H9 (cell line): ENCODE measurements at regions not wholly inside any gene's neighbourhood (a gene's known extent, or its start where the extent isn't known, plus 50 kb on each side); places are given as distances from the start of the nearest gene placed in this dataset.

Experiments used
- DNase-seq: peaks from one replicate; pipeline ENCODE4 v3.0.0-alpha.2; 2017
- H2AFZ ChIP-seq: one replicate; pipeline ENCODE4 v1.6.1; 2013; ENCODE audit warnings: mild to moderate bottlenecking, low read length, control low read depth, moderate library complexity
- H2AK5ac ChIP-seq: 2 replicates; pipeline ENCODE4 v1.6.1; 2013; ENCODE audit warnings: low read length, control low read depth, mixed read lengths; ENCODE audit not compliant: insufficient read length
- H2BK120ac ChIP-seq: one replicate; pipeline ENCODE4 v1.6.1; 2013; ENCODE audit warnings: low read depth, mild to moderate bottlenecking, low read length, control low read depth, inconsistent platforms; ENCODE audit not compliant: poor library complexity, severe bottlenecking
- H2BK12ac ChIP-seq: 2 replicates; pipeline ENCODE4 v1.6.1; 2013; ENCODE audit warnings: low read length, control low read depth, mixed read lengths, low read depth; ENCODE audit not compliant: insufficient read length
- H2BK15ac ChIP-seq: 2 replicates; pipeline ENCODE4 v1.6.1; 2013; ENCODE audit warnings: low read depth, low read length, control low read depth
- H2BK20ac ChIP-seq: one replicate; pipeline ENCODE4 v1.6.1; 2013; ENCODE audit warnings: low read depth, mild to moderate bottlenecking, low read length, control low read depth, inconsistent platforms; ENCODE audit not compliant: poor library complexity, severe bottlenecking
- H2BK5ac ChIP-seq: 2 replicates; pipeline ENCODE4 v1.6.1; 2013; ENCODE audit warnings: low read length, control low read depth, mixed read lengths; ENCODE audit not compliant: insufficient read length
- H3K14ac ChIP-seq: 2 replicates; pipeline ENCODE4 v1.6.1; 2013; ENCODE audit warnings: low read length, control low read depth; ENCODE audit not compliant: insufficient read depth
- H3K18ac ChIP-seq: 2 replicates; pipeline ENCODE4 v1.6.1; 2013; ENCODE audit warnings: low read depth, mild to moderate bottlenecking, mixed read lengths, low read length, control low read depth; ENCODE audit not compliant: insufficient read length
- H3K23ac ChIP-seq: 2 replicates; pipeline ENCODE4 v1.6.1; 2013; ENCODE audit warnings: low read length, control low read depth, mixed read lengths, low read depth; ENCODE audit not compliant: insufficient read length
- H3K23me2 ChIP-seq: 2 replicates; pipeline ENCODE4 v1.6.1; 2013; ENCODE audit warnings: low read depth, mild to moderate bottlenecking, mixed read lengths, low read length, control low read depth; ENCODE audit not compliant: insufficient read length, poor library complexity, severe bottlenecking
- H3K27ac ChIP-seq: 2 replicates; pipeline ENCODE4 v1.5.1; 2013; ENCODE audit warnings: low read length, control low read depth, mixed read lengths, low read depth; ENCODE audit not compliant: insufficient read length
- H3K27me3 ChIP-seq: 2 replicates; pipeline ENCODE4 v1.6.1; 2013; ENCODE audit warnings: low read length, control low read depth, inconsistent platforms; ENCODE audit not compliant: insufficient read depth
- H3K4ac ChIP-seq: 2 replicates; pipeline ENCODE4 v1.6.1; 2013; ENCODE audit warnings: low read depth, mild to moderate bottlenecking, control low read depth, inconsistent platforms, low read length, moderate library complexity
- H3K4me1 ChIP-seq: 2 replicates; pipeline ENCODE4 v1.6.1; 2013; ENCODE audit warnings: low read length, control low read depth, inconsistent platforms; ENCODE audit not compliant: insufficient read depth
- H3K4me2 ChIP-seq: 2 replicates; pipeline ENCODE4 v1.6.1; 2013; ENCODE audit warnings: low read length, control low read depth, mixed read lengths; ENCODE audit not compliant: insufficient read length, insufficient read depth
- H3K56ac ChIP-seq: 2 replicates; pipeline ENCODE4 v1.6.1; 2013; ENCODE audit warnings: low read depth, mild to moderate bottlenecking, mixed read lengths, low read length, control low read depth; ENCODE audit not compliant: insufficient read length
- H3K79me1 ChIP-seq: 2 replicates; pipeline ENCODE4 v1.6.1; 2013; ENCODE audit warnings: low read depth, mild to moderate bottlenecking, moderate library complexity, low read length, control low read depth, inconsistent platforms; ENCODE audit not compliant: insufficient read depth, poor library complexity, severe bottlenecking
- H3K79me2 ChIP-seq: 2 replicates; pipeline ENCODE4 v1.6.1; 2013; ENCODE audit warnings: low read length, control low read depth, inconsistent platforms; ENCODE audit not compliant: insufficient read depth
- H3K9ac ChIP-seq: 2 replicates; pipeline ENCODE4 v1.6.1; 2013; ENCODE audit warnings: low read length, control low read depth, mixed read lengths; ENCODE audit not compliant: insufficient read length; ENCODE audit errors: extremely low read depth
- H3K9me3 ChIP-seq: one replicate; pipeline ENCODE4 v1.6.1; 2013; ENCODE audit warnings: low read depth, low read length, inconsistent platforms; ENCODE audit not compliant: control insufficient read depth
- H3T11ph ChIP-seq: one replicate; pipeline ENCODE4 v1.6.1; 2013; ENCODE audit warnings: mild to moderate bottlenecking, low read length, control low read depth, inconsistent platforms
- H4K20me1 ChIP-seq: one replicate; pipeline ENCODE4 v1.6.1; 2013; ENCODE audit not compliant: control insufficient read depth, insufficient read length, insufficient read depth
- H4K5ac ChIP-seq: 2 replicates; pipeline ENCODE4 v1.6.1; 2013; ENCODE audit warnings: low read depth, mild to moderate bottlenecking, mixed read lengths, low read length, control low read depth; ENCODE audit not compliant: insufficient read length
- H4K8ac ChIP-seq: replicated peaks from 2 replicates; pipeline ENCODE4 v1.6.1; 2013; ENCODE audit warnings: low read length, control low read depth, mixed read lengths, low read depth; ENCODE audit not compliant: insufficient read length
- H4K91ac ChIP-seq: 2 replicates; pipeline ENCODE4 v1.6.1; 2013; ENCODE audit warnings: low read depth, mild to moderate bottlenecking, moderate library complexity, mixed read lengths, low read length, control low read depth; ENCODE audit not compliant: insufficient read length
- H3K27ac Mint-ChIP-seq, 3 experiments: 2 replicates in 2 of 3; 3 replicates in 1 of 3; pipeline ENCODE4 v1.8.0; 2020 to 2021; ENCODE audit warnings: mixed read lengths in 3 of 3, mild to moderate bottlenecking in 1 of 3, moderate library complexity in 1 of 3
- H3K27me3 Mint-ChIP-seq: 2 replicates; pipeline ENCODE4 v1.8.0; 2021; ENCODE audit warnings: low read depth, mild to moderate bottlenecking, moderate library complexity, mixed read lengths
- H3K36me3 Mint-ChIP-seq, 3 experiments: 2 replicates in 2 of 3; 3 replicates in 1 of 3; pipeline ENCODE4 v1.8.0; 2020 to 2021; ENCODE audit warnings: low read depth in 3 of 3, mixed read lengths in 3 of 3; ENCODE audit not compliant: insufficient read depth in 1 of 3
- H3K4me1 Mint-ChIP-seq, 2 experiments: 2 replicates each; pipeline ENCODE4 v1.8.0; 2020; ENCODE audit warnings: mixed read lengths in 2 of 2
- H3K4me3 Mint-ChIP-seq, 2 experiments: 2 replicates in 1 of 2; 3 replicates in 1 of 2; pipeline ENCODE4 v1.8.0; 2020 to 2021; ENCODE audit warnings: mild to moderate bottlenecking in 2 of 2, mixed read lengths in 2 of 2, moderate library complexity in 1 of 2
- H3K9me3 Mint-ChIP-seq, 2 experiments: 2 replicates in 1 of 2; 3 replicates in 1 of 2; pipeline ENCODE4 v1.8.0; 2020; ENCODE audit warnings: mild to moderate bottlenecking in 2 of 2, mixed read lengths in 2 of 2, moderate library complexity in 1 of 2
- CTCF ChIP-seq: fragments of 200-600 bp; sonication (generic); conservative IDR thresholded peaks from 3 replicates; pipeline ENCODE4 v1.8.0; 2021; ENCODE audit warnings: antibody characterized with exemption, mild to moderate bottlenecking

GRCh38 chr6:84432619-84433018 lies 205.2 kb upstream of the CEP162 start:
- no peak overlapping the region for H2BK12ac ChIP-seq
- H2BK15ac ChIP-seq: no peak overlapping the region
- Mint-ChIP-seq H3K27ac (no peak overlapping the region), H3K4me1 (no peaks in the 10 kb centered on the region; a peak in 1 of 4 replicates), H3K36me3 (no peaks in the 10 kb centered on the region; a peak in 1 of 7 replicates), H3K27me3 (no peaks in the 10 kb centered on the region; the same call in 1 of the 2 replicates), H3K9me3 (no peaks in the 10 kb centered on the region), H3K4me3 (no peak overlapping the region)
- no peaks in the 10 kb centered on the region for H3K23me2 ChIP-seq
- no peak overlapping the region for H4K5ac ChIP-seq
- TF ChIP-seq CTCF: no peak
- no peak overlapping the region for H3K56ac ChIP-seq
- no peak overlapping the region for H3K18ac ChIP-seq
- H2AFZ ChIP-seq: no peak overlapping the region
- H4K91ac ChIP-seq: no peak overlapping the region
- H2BK5ac ChIP-seq: no peak overlapping the region
- H4K20me1 ChIP-seq: no peaks in the 10 kb centered on the region
- no peaks in the 10 kb centered on the region for H3K79me1 ChIP-seq
- H3K27ac ChIP-seq: no peak overlapping the region
- no peak overlapping the region for H4K8ac ChIP-seq
- H2BK120ac ChIP-seq: no peak overlapping the region
- no peak overlapping the region for H2AK5ac ChIP-seq
- no peaks in the 10 kb centered on the region for H3K9me3 ChIP-seq
- H3K4me2 ChIP-seq: no peak overlapping the region
- H3K9ac ChIP-seq: no peak overlapping the region
- H3K4ac ChIP-seq: no peak overlapping the region
- no peaks in the 10 kb centered on the region for H3K4me1 ChIP-seq
- no peaks in the 10 kb centered on the region for H3K27me3 ChIP-seq
- no peak for DNase-seq
- H3T11ph ChIP-seq: no peak overlapping the region
- H3K14ac ChIP-seq: no peak overlapping the region
- no peak overlapping the region for H2BK20ac ChIP-seq
- no peak overlapping the region for H3K23ac ChIP-seq
- no peaks in the 10 kb centered on the region for H3K79me2 ChIP-seq
